Vagina (tissue), 2 donors: ENCODE measurements at regions not wholly inside any gene's neighbourhood (a gene's known extent, or its start where the extent isn't known, plus 50 kb on each side); places are given as distances from the start of the nearest gene placed in this dataset.

Source experiments
- CTCF ChIP-seq, 3 experiments: fragments of 450-650 bp in 2 of 3; fragments of 200-600 bp in 1 of 3; sonication (generic) in 1 of 3; IDR thresholded peaks; one replicate each; pipeline ENCODE4 v1.5.1; 2017 to 2019; ENCODE audit warnings: antibody characterized with exemption in 3 of 3, mild to moderate bottlenecking in 2 of 3, moderate library complexity in 2 of 3
- POLR2A ChIP-seq, 2 donors: fragments of 450-650 bp; IDR thresholded peaks; one replicate each; pipeline ENCODE4 v1.6.1; 2017; ENCODE audit warnings: antibody characterized with exemption in 2 of 2, mild to moderate bottlenecking in 2 of 2, moderate library complexity in 2 of 2
- POLR2AphosphoS5 ChIP-seq, 2 donors: sonication (generic); formaldehyde crosslinking; IDR thresholded peaks; one replicate each; pipeline ENCODE4 v1.9.0; 2017; ENCODE audit warnings: antibody characterized with exemption in 2 of 2, mild to moderate bottlenecking in 2 of 2, low read depth in 1 of 2; ENCODE audit not compliant: insufficient read depth in 1 of 2

- no peak for TF ChIP-seq CTCF (IDR thresholded peaks at IDR 0.05)
- no peak for TF ChIP-seq POLR2A (IDR thresholded peaks at IDR 0.05)
- TF ChIP-seq POLR2AphosphoS5 (IDR thresholded peaks at IDR 0.05; ENCODE audit: insufficient read depth in 1 of 2, low read depth in 1 of 2): no peak
These were observed 148.4 kb upstream of the CLINT1 start for GRCh38 chr5:158007336-158007735.
